ENCODE measurements at regions not wholly inside any gene's neighbourhood (a gene's known extent, or its start where the extent isn't known, plus 50 kb on each side); places are given as distances from the start of the nearest gene placed in this dataset.

DNA sequence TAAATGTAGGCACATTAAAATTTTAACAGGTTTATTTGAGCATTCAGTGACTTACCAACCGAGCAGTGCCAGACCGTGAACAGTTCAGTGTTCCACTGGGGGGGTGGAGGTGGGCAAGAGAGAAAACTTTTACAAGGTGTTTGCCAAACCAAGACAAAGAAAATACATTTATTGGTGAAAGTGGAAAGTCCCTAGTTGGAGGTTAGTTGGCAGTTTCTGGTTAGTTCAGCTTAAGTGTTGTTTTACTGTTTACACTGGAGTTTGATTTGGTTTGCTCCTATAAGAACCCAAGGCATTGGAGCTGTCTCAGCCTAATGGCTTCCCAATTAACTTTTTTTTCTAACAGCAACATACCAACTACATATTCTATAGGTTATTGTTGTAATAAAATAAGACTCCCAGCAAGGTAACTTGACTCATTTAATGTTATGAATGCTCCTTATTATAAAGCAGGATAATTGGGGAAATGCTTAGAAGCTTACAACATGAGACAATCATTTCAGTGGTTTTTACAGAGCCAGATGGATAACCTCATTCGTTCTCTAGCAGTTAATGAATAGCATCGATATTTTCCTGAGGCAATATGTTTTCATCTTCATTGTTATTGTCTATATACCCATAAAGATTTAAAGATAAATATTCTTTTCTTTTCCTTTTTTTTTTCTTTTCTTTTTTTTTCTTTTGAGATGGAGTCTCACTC lies 115.8 kb downstream of the ETNK1 start:
- no peak for DNase-seq

DNA sequence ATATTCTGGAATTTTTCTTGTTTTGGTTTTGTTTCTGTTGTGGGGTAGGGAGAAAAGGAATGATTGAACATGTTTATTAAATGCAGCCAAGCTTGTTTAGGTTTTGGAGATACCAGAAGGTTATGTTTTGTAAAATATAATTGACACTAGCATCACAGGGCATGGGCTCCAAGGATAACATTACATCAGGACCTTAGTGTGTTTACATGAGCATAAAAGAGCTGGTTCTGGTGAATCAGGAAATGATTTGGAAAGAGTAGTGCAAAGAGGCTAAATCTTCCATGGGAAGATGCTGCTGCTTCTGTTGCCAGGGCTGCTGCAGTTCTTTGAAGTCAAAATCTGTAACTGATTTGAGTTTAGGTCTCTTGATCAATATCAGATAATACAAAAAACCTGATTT lies 118.7 kb downstream of the ETNK1 start:
- DNase-seq = no peak

DNA sequence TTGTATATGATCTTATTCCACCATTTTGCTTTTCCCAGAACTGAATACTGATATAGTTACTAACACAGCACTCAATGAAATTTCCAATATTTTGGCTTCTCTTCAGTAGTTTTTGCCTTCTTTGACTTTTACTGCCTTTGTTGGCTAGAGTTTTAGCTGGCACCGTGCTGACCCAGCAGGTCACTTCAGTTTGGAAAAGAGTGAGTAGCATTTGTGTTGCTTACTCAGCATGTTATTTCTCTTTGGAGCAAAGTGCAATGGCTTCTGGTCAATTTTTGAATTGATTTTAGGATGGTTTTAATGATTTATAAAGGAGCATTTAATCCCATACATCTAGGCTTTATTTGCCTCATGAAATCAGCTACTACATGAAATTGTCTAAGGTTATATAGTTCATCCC lies 119.2 kb downstream of the ETNK1 start:
- DNase-seq = no peak

DNA sequence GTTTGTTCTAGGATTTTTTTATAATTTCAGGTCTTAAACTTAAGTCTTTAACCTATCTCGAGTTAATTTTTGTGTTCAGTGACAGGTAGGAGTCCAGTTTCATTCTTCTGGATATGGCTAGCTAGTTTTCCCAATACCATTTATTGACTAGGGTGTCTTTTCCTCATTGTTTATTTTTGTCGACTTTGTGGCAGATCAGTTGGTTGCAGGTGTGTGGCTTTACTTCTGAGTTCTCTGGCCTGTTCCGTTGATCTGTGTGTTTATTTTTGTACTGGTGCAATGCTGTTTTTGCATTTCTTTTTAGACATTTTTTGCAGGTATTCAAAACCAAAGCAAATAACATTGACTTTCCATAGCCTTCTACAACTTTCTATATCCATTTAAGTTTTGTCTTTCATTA lies 121.7 kb downstream of the ETNK1 start:
- no peak for DNase-seq

DNA sequence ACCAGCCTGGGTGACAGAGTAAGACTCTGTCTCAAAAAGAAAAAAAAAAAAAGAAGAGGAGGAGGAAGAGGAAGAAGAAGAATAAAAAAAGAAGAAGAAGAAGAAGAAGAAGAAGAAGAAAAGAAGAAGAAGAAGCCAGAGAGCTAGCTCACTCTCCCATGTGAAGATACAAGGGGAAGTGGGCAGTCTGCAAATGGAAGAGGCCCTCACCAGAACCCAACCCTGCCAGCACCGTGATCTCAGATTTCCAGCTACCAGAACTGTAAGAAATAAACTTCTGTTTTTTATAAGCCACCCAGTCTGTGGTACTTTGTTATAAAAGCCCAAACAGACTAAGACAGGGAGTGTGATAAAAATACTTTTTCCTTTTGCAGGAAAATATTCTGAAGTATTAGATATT lies 130.7 kb downstream of the ETNK1 start:
- no peak for DNase-seq

DNA sequence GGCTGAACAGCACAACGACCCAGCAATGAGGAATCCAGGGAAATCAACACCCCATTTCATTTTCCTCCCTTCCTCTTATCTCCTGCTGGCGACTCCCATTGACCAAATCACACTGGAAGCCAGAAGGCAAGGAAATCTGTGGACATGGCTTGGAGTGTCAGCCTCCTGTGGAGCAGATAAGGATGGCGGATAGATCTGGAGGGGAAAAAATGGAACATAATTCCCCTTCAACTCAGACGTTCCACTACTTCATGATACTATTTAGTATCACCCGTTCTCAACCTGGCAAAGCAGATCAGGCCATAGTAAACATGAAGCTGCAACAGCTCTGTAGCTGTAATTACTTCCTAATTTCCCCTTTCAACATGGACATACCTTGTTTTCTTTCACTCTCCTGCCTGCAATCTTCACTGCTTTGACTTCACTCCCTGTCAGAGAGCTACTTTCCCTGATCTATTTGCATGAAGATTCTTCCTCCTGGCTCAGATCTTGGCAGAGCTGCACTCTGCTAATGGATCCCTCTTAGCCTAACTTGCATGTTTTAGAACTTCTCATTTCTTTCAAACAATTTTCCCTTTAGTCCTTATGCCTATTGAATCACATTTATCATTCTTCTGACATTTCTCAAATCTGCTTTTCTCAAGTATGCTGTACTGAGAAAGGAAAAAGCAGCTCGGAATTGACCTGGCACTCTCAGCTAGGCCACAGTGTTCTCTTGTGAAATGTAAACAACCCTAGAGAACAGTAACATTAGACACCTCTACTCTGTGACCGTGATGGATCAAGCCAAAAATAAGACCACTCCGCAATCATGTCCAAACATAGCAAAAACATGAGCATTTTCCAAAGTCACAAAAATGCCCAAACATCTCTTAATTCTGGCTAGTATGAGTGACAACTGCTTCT lies 135.1 kb downstream of the ETNK1 start:
- no peak for DNase-seq

DNA sequence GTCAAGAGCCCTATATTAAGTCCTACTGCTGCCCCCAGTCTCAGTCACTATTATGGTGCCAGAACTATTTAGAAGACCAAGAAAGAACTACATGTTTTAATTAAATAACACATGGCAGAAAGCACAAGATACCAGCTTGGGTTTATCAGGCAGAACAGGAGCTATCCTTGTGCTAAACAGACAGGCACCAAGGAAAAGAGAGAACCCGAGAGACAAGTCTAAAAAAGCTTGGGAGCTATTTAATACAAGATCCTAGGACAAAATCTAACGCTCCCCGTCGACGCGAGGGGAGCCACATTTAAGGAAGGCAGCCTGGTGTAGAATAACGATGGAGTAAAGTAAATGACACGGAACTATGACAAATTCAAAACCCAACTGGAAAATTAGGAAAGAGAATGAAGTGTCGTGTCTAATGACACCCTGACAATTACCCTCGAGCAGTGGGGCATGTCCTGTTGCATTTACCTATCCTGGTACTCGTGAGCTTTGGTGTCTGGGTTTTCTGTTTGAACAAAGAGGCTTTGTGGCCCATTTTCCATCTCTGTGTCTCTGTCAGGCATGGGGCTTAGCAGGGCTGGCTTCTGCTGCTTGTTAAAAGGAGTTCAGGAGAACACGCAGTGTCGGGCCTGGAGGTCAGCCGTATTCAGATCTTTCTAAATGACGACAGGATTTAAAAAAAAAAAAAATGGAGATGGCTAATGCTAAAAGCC lies 140.6 kb downstream of the ETNK1 start:
- no peak for DNase-seq

DNA sequence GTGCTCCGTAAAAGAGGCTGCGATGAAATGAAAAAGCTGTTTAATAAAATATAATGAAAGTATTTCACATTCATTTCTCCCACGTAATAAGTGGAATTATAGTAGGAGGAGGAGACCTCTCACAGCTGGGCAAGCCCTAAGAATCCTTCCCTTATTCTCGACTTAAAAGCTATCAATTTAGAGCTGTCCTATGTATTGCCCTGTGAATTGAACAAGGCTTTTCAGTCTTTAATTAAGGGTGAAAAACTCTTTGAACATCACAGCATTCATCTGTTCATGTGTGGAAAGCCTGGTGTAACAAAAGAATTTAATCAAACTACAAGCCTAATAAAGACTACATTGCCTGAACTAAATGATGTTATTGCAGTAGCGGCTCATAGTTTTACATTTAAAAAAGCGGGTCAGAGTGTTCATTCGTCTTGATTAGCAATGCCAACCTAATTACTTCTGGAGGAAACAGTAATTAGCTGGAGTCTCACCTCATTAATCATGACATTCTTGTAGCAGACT lies 142.0 kb downstream of the ETNK1 start:
- DNase-seq = no peak

DNA sequence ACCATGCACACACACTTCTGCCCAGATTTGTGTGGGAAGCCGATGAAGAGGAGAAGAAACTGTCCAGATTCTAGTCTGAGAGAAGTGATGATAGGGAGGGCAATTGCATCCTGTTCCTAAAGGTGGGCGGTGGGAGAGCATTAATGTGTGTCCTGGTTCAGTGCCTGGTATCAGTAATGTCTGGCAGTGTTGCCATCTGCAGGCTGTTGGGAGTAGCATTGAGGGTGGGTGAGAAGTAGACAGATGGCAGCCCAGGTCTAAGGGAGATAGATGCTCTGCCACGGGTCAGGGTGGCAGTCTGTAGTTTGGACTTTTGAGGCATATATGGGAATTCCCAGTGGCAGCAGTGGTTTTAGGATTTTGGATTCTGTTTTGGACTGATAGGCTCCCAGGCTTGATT lies 156.4 kb downstream of the ETNK1 start:
- no peak for DNase-seq

DNA sequence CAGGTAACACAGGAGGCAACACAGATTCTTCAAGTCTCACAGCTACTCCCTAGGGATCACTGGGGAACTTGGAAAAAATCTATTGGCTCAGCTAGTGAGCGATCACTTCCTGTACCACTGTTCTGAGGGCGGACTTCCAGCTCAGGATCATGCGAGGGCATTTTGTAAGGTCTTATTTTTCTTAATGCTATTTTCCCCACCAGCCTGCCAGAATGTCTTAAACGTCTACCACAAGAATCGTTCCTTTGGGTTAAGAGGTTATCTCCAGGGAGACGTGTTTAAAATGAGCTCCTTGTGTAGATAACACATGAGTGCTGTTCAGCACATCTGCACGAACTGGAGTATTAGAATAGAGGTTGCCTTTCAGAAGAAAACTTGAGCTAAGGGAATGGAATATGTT lies 162.6 kb downstream of the ETNK1 start:
- DNase-seq = no peak

DNA sequence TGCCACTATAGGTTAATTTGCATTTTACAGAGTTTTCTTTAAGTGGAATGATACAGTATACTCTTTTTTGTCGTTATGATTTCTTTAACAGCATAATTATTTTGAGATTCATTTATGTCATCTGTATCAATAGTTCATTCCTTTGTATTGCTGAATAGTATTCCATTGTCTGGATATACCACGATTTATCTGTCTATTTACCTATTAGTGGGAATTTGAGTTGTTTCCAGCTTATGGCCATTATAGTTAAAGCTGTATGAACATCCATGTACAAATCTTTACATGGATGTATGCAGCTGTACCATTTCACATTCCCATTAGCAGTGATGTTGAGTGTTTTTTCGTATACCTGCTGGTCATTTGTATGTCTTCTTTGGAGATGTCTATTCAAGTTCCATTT lies 163.9 kb downstream of the ETNK1 start:
- DNase-seq = no peak

DNA sequence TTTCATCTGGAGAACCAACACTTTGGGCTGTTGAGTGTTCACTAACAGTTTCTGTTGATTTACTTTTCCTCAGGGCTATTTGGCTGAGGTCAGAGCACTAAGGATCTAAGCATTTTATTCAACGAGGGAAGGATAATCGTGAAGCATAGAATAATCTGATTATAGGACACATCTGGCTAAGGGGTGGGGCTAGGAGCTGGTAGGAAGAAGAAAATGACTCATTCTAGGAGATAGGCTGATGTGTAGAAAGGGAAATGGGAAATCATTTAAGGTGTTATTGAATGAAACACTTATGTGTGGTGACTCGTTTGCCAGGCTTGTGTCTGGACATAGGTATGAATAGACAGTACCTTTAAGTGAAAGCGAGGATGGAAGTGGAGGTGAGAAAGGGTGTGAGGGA lies 167.2 kb downstream of the ETNK1 start:
- no peak for DNase-seq

DNA sequence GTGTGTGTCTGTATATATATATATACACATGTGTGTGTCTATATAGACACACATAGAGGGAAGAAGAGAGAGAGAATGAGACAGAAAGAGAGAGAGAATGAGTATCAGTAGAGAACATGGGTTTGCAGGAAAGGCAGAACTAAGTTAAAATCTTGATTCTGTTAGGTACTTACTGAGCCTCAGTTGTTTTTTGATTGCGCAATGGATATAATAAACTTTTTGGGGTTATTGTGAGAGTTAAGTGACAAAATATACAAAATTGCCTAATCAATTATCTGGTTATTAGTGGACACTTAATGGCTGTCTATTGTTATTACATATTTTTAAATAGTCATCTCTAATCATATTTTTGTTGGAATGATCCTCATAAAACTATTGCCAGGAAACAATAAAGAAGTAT lies 169.0 kb downstream of the ETNK1 start:
- DNase-seq = no peak

DNA sequence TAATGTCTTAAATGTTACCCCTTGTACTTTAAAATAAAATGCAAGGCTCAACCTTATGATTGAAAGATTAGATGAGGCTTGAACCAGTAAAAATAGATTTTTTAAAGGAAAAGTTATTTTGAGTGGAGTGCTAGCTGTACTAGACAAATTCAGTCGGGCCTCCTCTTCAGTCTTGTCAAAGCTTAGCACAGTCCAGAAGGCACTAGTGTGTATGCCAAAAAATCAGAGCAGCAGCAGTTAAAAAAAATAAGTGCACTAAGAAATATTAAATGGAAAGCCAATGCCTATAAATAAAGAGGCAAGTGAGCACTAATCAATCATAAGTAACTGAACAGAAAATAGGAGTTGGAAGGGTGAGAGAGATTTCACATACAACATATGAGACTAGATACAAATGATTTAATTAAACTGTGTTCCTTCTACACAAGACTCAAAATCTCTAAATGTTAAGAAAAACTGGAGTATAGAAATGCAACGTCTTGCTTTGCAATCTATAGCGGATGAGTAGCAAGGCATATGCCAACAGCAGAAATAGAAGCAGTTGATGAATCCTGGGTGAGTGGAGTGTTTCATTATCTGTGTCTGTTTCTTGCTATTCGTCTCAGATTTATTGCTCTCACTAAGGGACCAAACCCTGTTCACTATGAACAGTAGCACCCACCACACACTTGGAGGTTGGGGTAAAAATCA lies 172.1 kb downstream of the ETNK1 start:
- no peak for DNase-seq

DNA sequence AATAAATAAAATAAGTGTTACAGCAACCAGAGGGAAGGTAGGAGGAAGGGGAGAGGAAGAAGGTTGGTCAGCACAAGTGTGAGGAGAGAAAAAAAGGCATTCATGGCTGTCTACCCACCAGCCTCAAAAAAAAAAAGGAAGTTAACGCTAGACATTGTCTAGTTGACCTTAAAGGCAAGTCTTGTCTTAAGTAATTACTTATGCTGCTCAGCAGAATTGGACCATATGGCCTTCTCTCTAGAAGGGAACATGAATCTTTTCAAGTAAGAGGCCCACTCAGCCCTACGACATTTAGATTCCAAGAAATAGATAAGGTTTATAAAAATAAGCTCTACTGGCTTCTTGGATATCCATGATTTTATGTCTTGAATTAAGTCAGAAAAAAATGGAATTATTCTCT lies 172.7 kb downstream of the ETNK1 start:
- no peak for DNase-seq

DNA sequence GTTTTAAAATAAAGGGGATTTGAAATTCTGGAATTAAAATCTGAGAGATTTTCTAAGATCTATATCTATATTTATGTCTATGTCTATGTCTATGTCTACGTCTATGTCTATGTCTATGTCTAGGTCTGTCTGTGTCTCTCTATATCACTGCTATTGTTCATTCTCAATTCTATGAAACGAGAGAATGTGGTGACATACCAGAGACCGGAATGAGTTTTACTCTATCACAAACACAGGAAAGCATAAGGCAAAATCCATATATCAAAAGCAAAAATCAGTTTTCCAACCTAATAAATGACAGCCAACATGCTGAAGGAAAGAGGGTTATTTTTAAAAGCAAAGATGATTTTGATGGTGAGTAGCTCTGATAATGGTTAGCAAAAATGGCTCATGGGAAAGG lies 173.1 kb downstream of the ETNK1 start:
- DNase-seq = no peak

DNA sequence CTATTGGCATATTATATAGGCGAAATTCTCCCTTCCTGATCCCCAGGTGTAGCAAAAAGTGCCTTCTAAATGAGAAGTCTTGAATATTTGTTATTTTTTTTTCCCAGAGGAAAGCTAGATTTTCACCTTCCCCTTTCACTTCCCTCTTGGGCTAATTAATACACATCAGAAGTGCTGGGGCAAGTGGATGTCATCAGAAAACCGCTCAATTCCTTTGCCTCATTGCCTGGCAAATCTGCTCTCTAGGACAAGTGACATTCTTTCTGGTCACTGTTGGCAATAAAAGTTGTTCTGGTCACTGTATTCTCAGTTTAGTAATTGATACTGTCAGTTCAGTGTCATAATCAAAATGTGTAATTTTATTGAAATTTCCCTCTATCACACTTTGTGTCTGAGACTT lies 174.5 kb downstream of the ETNK1 start:
- no peak for DNase-seq

DNA sequence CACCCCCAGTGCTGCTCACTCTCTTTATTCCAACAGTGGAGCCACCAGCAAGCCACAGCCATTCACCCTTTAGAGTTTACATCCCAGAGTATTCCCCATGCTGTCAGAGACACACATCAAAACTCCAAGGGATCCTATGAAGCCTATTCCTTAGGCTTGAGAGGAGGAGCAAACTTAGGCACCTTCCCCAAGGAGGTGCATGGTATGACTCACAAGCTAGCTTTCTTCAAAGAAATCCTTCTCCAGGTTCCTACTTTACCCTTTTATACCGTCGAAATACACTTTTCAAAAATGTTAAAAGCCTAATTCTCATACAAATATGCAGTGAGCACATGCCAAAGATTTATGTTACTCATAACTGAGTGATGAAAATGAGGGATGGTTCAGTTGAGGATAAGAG lies 175.4 kb downstream of the ETNK1 start:
- DNase-seq = no peak

DNA sequence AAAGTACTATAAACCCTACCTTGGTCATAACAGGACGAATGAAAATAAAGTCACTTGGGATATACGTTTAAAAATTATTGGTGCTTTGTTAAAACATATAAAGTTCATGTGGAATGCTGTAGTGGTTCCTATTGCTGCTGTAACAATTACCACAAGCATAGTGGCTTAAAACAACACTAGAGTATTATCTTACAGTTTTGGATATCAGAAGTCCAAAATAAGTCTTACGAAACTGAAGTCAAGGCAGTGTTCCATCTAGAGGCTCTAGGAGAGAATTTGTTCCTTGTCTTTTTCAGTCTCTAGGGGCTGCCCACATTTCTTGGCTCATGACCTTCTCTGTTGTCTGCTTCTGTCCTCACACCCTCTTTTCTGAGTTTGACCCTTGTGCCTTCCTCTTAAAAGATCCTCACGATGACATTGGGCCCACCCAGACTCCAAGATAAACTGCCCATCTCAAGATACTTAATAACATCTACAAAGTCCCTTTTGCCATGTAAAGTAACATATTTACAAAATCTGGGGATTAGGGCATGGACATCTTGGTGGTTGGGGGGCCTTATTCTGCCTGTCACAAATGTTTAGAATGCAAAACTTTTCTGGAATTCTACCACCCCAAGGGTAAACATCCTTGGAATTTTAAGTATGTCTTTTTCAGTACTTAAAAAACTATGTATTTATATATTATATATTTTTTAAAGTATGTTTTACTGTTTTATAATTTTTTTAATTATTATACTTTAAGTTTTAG lies 178.1 kb downstream of the ETNK1 start:
- no peak for DNase-seq

DNA sequence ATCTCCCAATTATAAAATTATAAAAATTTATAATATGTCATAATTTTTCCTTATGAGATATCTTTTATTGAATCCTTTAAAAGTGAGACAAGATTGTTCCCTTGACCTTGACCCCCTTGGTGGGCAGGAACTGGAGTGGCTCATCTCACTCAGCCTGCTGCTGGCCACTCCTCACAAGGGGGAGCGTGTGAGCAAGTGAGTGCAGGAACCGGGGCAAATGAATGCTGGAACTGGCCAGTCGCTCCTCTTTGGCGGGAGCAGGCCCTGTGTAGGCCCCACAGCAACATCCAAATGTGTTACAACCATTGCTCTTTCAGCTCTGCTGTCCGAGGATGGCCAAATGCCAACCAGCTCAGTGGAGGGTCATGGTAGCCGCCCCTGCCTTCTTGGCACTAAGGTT lies 178.8 kb downstream of the ETNK1 start:
- no peak for DNase-seq

DNA sequence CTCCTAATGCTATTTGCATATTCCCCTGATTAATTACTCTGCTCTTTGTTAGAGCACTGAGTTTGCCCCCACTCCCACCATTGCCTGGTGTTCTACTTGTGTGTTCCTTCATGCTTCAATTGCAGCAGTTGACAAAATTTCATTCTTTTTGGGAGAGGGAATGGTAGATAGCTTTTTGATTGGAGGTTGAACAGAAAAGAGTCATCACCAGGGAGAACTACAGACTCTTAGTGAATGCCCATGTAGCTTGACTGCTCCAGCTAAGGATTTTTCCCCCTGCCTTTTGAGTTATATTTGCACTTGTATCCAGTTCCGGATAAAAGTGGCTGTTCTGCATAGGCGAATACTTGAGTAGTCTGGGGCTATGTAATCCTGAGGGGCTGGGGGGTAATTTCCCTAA lies 183.9 kb downstream of the ETNK1 start:
- no peak for DNase-seq

DNA sequence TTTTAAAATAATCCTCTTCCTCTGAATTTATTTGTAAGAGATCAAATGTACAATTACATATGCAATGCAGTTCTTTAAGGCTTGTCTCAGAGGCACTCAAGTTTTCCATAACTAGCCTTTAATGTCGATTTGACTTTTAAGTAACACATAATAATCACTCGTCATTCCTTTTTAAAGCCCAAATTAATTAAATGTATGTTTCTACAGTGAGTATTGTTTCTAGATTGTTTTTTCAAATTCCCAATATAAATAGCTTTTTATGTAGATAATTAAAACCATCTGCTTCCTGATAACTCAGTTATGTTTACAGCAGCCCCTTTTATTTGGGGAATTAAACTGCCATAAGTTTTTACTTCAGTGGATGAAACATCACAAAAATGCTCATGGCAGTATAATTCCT lies 185.1 kb downstream of the ETNK1 start:
- no peak for DNase-seq

All from SHP77 treated with DMSO at 0.1 percent for 48 hours (cell line).